Esophagus muscularis mucosa (tissue), 4 donors: ENCODE measurements at regions not wholly inside any gene's neighbourhood (a gene's known extent, or its start where the extent isn't known, plus 50 kb on each side); places are given as distances from the start of the nearest gene placed in this dataset.

Source experiments
- CTCF ChIP-seq, 3 experiments: fragments of 200-600 bp in 2 of 3; fragments of 450-650 bp in 1 of 3; sonication (generic) in 2 of 3; IDR thresholded peaks; one replicate each; pipeline ENCODE4 v1.5.1; 2017 to 2019; ENCODE audit warnings: antibody characterized with exemption in 3 of 3, mild to moderate bottlenecking in 2 of 3, moderate library complexity in 1 of 3
- EP300 ChIP-seq: sonication (generic); formaldehyde crosslinking; IDR thresholded peaks from one replicate; pipeline ENCODE4 v1.6.1; 2017; ENCODE audit warnings: antibody characterized with exemption
- POLR2A ChIP-seq: fragments of 450-650 bp; IDR thresholded peaks from one replicate; pipeline ENCODE4 v1.6.1; 2017; ENCODE audit warnings: antibody characterized with exemption, moderate library complexity, mild to moderate bottlenecking, low read depth
- POLR2AphosphoS5 ChIP-seq, 2 donors: sonication (generic); formaldehyde crosslinking; IDR thresholded peaks; one replicate each; pipeline ENCODE4 v1.6.1; 2017; ENCODE audit warnings: antibody characterized with exemption in 2 of 2

- TF ChIP-seq CTCF (IDR thresholded peaks at IDR 0.05), result no peak
- no peak for TF ChIP-seq POLR2A
- TF ChIP-seq POLR2AphosphoS5 (IDR thresholded peaks at IDR 0.05), result no peak
- TF ChIP-seq EP300, result no peak
Measured at GRCh38 chr6:41452763-41453162, 93.4 kb upstream of the FOXP4 start.
